ENCODE measurements at regions not wholly inside any gene's neighbourhood (a gene's known extent, or its start where the extent isn't known, plus 50 kb on each side); places are given as distances from the start of the nearest gene placed in this dataset.

GRCh38 chr12:105915997-105916759 is 222.6 kb downstream of the NUAK1 start:
- ChIA-PET CTCF (no interaction called here), POLR2A (no interaction called here)
- DNase-seq (ENCODE audit: low read depth), result no peak
- Histone ChIP-seq H3K4me3 (ENCODE audit: low read depth, low read length) (no peak overlapping the region), H3K27me3 (ENCODE audit: control insufficient read depth, insufficient read depth, low read length) (no peaks in the 10 kb centered on the region), H3K36me3 (ENCODE audit: control insufficient read depth, insufficient read depth, low read length) (no peaks in the 10 kb centered on the region)
- TF ChIP-seq CTCF (IDR thresholded peaks at IDR 0.05; ENCODE audit: insufficient read depth, low read depth, low read length), result no peak

- no peaks in the 10 kb centered on the region for H3K27me3 ChIP-seq (ENCODE audit: control insufficient read depth, insufficient read depth, low read length)
- no peak for TF ChIP-seq CTCF (IDR thresholded peaks at IDR 0.05; ENCODE audit: insufficient read depth, low read depth, low read length)
- DNase-seq (ENCODE audit: low read depth), result no peak
- no peak overlapping the region for H3K4me3 ChIP-seq (ENCODE audit: low read depth, low read length)
- no peaks in the 10 kb centered on the region for H3K36me3 ChIP-seq (ENCODE audit: control insufficient read depth, insufficient read depth, low read length)
- ChIA-PET POLR2A (no interaction called here), CTCF (no interaction called here)
These were observed 222.1 kb downstream of the NUAK1 start for GRCh38 chr12:105916760-105917039.

GRCh38 chr12:105920161-105920684 is 218.5 kb downstream of the NUAK1 start:
- H3K4me3 ChIP-seq (ENCODE audit: low read depth, low read length), result no peak overlapping the region
- TF ChIP-seq CTCF (IDR thresholded peaks at IDR 0.05; ENCODE audit: insufficient read depth, low read depth, low read length), result no peak
- H3K36me3 ChIP-seq (ENCODE audit: control insufficient read depth, insufficient read depth, low read length), result no peaks in the 10 kb centered on the region
- CTCF ChIA-PET, result interaction anchor here (1.0 kb wide), 1 partner anchor 28 kb away, joined by 5 read pairs; no protein-coding TSS in a partner anchor
- DNase-seq (ENCODE audit: low read depth), result no peak
- POLR2A ChIA-PET, result no interaction called here
- no peaks in the 10 kb centered on the region for H3K27me3 ChIP-seq (ENCODE audit: control insufficient read depth, insufficient read depth, low read length)

GRCh38 chr12:105921055-105921454 is 217.7 kb downstream of the NUAK1 start:
- CTCF ChIA-PET, result interaction anchor here (0.8 kb wide), 1 partner anchor 215 kb away, joined by 3 read pairs; no protein-coding TSS in a partner anchor
- POLR2A ChIA-PET, result no interaction called here
- H3K4me3 ChIP-seq (ENCODE audit: low read depth, low read length), result no peak overlapping the region
- no peaks in the 10 kb centered on the region for H3K27me3 ChIP-seq (ENCODE audit: control insufficient read depth, insufficient read depth, low read length)
- no peak for TF ChIP-seq CTCF (IDR thresholded peaks at IDR 0.05; ENCODE audit: insufficient read depth, low read depth, low read length)
- no peaks in the 10 kb centered on the region for H3K36me3 ChIP-seq (ENCODE audit: control insufficient read depth, insufficient read depth, low read length)
- no peak for DNase-seq (ENCODE audit: low read depth)

GRCh38 chr12:105921872-105922669 is 216.7 kb downstream of the NUAK1 start:
- no peaks in the 10 kb centered on the region for H3K36me3 ChIP-seq (ENCODE audit: control insufficient read depth, insufficient read depth, low read length)
- H3K27me3 ChIP-seq (ENCODE audit: control insufficient read depth, insufficient read depth, low read length), result no peaks in the 10 kb centered on the region
- H3K4me3 ChIP-seq (ENCODE audit: low read depth, low read length), result no peak overlapping the region
- no peak for TF ChIP-seq CTCF (IDR thresholded peaks at IDR 0.05; ENCODE audit: insufficient read depth, low read depth, low read length)
- CTCF ChIA-PET, result interaction anchor here (0.8 to 2.1 kb wide), 2 partner anchors 12 to 214 kb away, joined by 3 to 7 read pairs; no protein-coding TSS in a partner anchor
- POLR2A ChIA-PET, result no interaction called here
- DNase-seq (ENCODE audit: low read depth), result no peak
